ENCODE measurements at regions not wholly inside any gene's neighbourhood (a gene's known extent, or its start where the extent isn't known, plus 50 kb on each side); places are given as distances from the start of the nearest gene placed in this dataset.

GRCh38 chr12:25712169-25712568 lies 159.1 kb upstream of the LMNTD1 start:
- intact Hi-C loops (cut with DNase I), result no loop called here
- ATAC-seq, result no peak
- no peaks in the 10 kb centered on the region for H3K36me3 ChIP-seq
- no peak for TF ChIP-seq CTCF (IDR thresholded peaks at IDR 0.05)
- no peak overlapping the region for H3K27ac ChIP-seq
- WGBS, 2 donors, result 81 to 87% methylated on average over 8 of the region's 8 CpGs
- H3K27me3 ChIP-seq, result no peaks in the 10 kb centered on the region
- H3K9me3 ChIP-seq, result no peaks in the 10 kb centered on the region
- H3K4me1 ChIP-seq, result no peaks in the 10 kb centered on the region
- FAIRE-seq, result no peak
- DNase-seq, result no peak
- no peak overlapping the region for H3K4me3 ChIP-seq

GRCh38 chr12:25713264-25713663 lies 160.2 kb upstream of the LMNTD1 start:
- Histone ChIP-seq H3K9me3 (no peaks in the 10 kb centered on the region), H3K4me1 (no peaks in the 10 kb centered on the region), H3K4me3 (no peak overlapping the region), H3K27me3 (no peaks in the 10 kb centered on the region), H3K36me3 (no peaks in the 10 kb centered on the region), H3K27ac (no peak overlapping the region)
- DNase-seq, result no peak
- no peak for ATAC-seq
- intact Hi-C loops (cut with DNase I), result no loop called here
- TF ChIP-seq CTCF (IDR thresholded peaks at IDR 0.05), result no peak
- FAIRE-seq, result no peak
- WGBS, 2 donors, result 80 to 92% methylated on average over 4 of the region's 4 CpGs

GRCh38 chr12:25714198-25714984 lies 161.3 kb upstream of the LMNTD1 start:
- intact Hi-C loops (cut with DNase I), result no loop called here
- TF ChIP-seq CTCF (IDR thresholded peaks at IDR 0.05), result no peak
- H3K27me3 ChIP-seq, result no peaks in the 10 kb centered on the region
- FAIRE-seq (no peak), DNase-seq (no peak), ATAC-seq (no peak)
- no peaks in the 10 kb centered on the region for H3K36me3 ChIP-seq
- no peak overlapping the region for H3K4me3 ChIP-seq
- 76 to 86% methylated on average over 6 of the region's 6 CpGs for WGBS, 2 donors
- no peaks in the 10 kb centered on the region for H3K4me1 ChIP-seq
- H3K9me3 ChIP-seq, result no peaks in the 10 kb centered on the region
- no peak overlapping the region for H3K27ac ChIP-seq

GRCh38 chr12:25715102-25715501 lies 162.0 kb upstream of the LMNTD1 start:
- no peak for ATAC-seq
- no peak for TF ChIP-seq CTCF (IDR thresholded peaks at IDR 0.05)
- FAIRE-seq, result no peak

GRCh38 chr12:25716842-25717241 lies 163.8 kb upstream of the LMNTD1 start:
- FAIRE-seq (no peak), DNase-seq (no peak)
- intact Hi-C loops (cut with DNase I), result no loop called here

More at GRCh38 chr12:25715102-25715501, 162.0 kb upstream of the LMNTD1 start:
- H3K27me3 ChIP-seq, result no peaks in the 10 kb centered on the region
- H3K36me3 ChIP-seq, result no peaks in the 10 kb centered on the region
- no peak overlapping the region for H3K27ac ChIP-seq
- H3K9me3 ChIP-seq, result no peaks in the 10 kb centered on the region
- H3K4me3 ChIP-seq, result no peak overlapping the region
- no peak for DNase-seq
- intact Hi-C loops (cut with DNase I), result no loop called here
- H3K4me1 ChIP-seq, result no peaks in the 10 kb centered on the region
- 53 to 71% methylated on average over 3 of the region's 3 CpGs for WGBS, 2 donors

More at GRCh38 chr12:25716842-25717241, 163.8 kb upstream of the LMNTD1 start:
- no peak for TF ChIP-seq CTCF (IDR thresholded peaks at IDR 0.05)
- H3K27ac ChIP-seq, result no peak overlapping the region
- no peaks in the 10 kb centered on the region for H3K9me3 ChIP-seq
- H3K27me3 ChIP-seq, result no peaks in the 10 kb centered on the region
- no peak for ATAC-seq
- no peaks in the 10 kb centered on the region for H3K4me1 ChIP-seq
- no peaks in the 10 kb centered on the region for H3K36me3 ChIP-seq
- no peak overlapping the region for H3K4me3 ChIP-seq

Measured in pancreas (tissue), 10 donors.